ENCODE measurements at regions not wholly inside any gene's neighbourhood (a gene's known extent, or its start where the extent isn't known, plus 50 kb on each side); places are given as distances from the start of the nearest gene placed in this dataset.

DNA sequence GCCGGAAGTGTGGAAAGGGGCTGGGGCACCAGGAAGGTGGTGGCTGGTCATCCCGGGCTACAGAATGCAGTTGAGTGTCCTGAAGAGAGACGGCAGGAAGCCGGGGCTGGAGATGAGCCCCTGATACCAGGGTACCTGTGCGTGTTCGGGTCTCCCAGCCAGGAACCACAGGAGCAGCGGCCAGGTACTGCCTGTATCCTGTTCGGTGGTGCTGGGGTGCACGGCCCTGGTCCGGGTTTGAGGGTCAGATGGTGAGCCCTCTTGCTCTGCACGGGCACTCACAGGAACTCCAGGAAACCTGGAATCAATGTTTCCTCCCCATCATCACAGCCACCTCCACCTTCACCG lies 253.1 kb upstream of the B3GAT1 start:
- Histone ChIP-seq H3K9me3 (ENCODE audit: control insufficient read depth in 2 of 3, insufficient read depth in 1 of 3, low read length in 3 of 3) (peaks cover 0 to 4% (median 0%) of the 10 kb centered on the region in 3 donors), H3K9ac (ENCODE audit: low read length in 3 of 3) (no peak overlapping the region), H3K4me1 (ENCODE audit: control insufficient read depth in 2 of 3, insufficient read depth in 2 of 3, low read depth in 1 of 3, low read length in 3 of 3) (no peaks in the 10 kb centered on the region), H3K27me3 (ENCODE audit: control insufficient read depth, insufficient read depth, low read length) (no peaks in the 10 kb centered on the region), H3K36me3 (ENCODE audit: control insufficient read depth in 2 of 3, insufficient read depth in 3 of 3, low read length in 3 of 3) (no peaks in the 10 kb centered on the region), H3K4me3 (ENCODE audit: low read length in 3 of 3) (no peak overlapping the region), H3K27ac (ENCODE audit: low read depth in 2 of 2, low read length in 2 of 2) (no peak overlapping the region)
- TF ChIP-seq, protein P1, sequence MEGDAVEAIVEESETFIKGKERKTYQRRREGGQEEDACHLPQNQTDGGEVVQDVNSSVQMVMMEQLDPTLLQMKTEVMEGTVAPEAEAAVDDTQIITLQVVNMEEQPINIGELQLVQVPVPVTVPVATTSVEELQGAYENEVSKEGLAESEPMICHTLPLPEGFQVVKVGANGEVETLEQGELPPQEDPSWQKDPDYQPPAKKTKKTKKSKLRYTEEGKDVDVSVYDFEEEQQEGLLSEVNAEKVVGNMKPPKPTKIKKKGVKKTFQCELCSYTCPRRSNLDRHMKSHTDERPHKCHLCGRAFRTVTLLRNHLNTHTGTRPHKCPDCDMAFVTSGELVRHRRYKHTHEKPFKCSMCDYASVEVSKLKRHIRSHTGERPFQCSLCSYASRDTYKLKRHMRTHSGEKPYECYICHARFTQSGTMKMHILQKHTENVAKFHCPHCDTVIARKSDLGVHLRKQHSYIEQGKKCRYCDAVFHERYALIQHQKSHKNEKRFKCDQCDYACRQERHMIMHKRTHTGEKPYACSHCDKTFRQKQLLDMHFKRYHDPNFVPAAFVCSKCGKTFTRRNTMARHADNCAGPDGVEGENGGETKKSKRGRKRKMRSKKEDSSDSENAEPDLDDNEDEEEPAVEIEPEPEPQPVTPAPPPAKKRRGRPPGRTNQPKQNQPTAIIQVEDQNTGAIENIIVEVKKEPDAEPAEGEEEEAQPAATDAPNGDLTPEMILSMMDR (IDR thresholded peaks at IDR 0.05; ENCODE audit: borderline replicate concordance, extremely low read depth, insufficient read depth), result no peak
- no peak for FAIRE-seq
- peak in 1 of 5 donors; percentile 2 for DNase-seq
- intact Hi-C loops (cut with DNase I), result no loop called here

DNA sequence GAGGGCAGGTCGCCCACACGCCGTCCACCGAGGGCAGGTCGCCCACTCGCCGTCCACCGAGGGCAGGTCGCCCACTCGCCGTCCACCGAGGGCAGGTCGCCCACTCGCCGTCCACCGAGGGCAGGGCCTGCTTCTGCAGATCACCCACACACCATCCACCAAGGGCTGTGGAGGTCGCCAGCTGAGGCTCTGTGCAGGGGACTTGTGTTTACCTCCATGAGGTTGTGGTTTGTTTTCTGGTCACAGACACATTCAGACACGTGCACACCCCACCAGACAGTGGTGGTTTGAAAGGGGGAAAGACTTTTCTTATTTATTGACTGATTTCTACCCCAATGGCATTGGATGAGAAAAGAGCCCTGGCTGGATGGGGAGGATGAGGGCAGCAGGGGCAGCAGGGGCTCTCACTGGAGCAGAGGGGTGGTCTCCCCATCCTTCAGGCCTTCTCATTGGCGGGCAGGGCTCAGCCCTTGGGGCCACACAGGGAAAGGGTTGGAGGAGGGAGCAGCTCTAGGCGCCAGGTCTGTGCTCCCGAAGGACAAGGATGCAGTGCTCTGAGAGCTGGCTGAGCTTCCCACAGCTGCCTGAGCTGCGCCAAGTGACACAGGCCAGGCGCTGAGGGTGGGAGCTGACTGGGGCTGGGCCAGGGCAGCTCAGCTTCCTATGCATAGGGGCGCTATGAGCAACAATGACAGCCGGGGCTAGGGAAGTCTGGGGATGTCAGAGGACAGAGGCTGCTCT lies 252.6 kb upstream of the B3GAT1 start:
- FAIRE-seq, result no peak
- H3K27me3 ChIP-seq (ENCODE audit: control insufficient read depth, insufficient read depth, low read length), result no peaks in the 10 kb centered on the region
- no peak overlapping the region for H3K4me3 ChIP-seq (ENCODE audit: low read length in 3 of 3)
- intact Hi-C loops (cut with DNase I), result no loop called here
- no peaks in the 10 kb centered on the region for H3K4me1 ChIP-seq (ENCODE audit: control insufficient read depth in 2 of 3, insufficient read depth in 2 of 3, low read depth in 1 of 3, low read length in 3 of 3)
- peaks cover 0 to 4% (median 0%) of the 10 kb centered on the region in 3 donors for H3K9me3 ChIP-seq (ENCODE audit: control insufficient read depth in 2 of 3, insufficient read depth in 1 of 3, low read length in 3 of 3)
- TF ChIP-seq, protein P1 (IDR thresholded peaks at IDR 0.05; ENCODE audit: borderline replicate concordance, extremely low read depth, insufficient read depth), result no peak
- no peaks in the 10 kb centered on the region for H3K36me3 ChIP-seq (ENCODE audit: control insufficient read depth in 2 of 3, insufficient read depth in 3 of 3, low read length in 3 of 3)
- DNase-seq, result peak in 1 of 5 donors; percentile 8
- H3K9ac ChIP-seq (ENCODE audit: low read length in 3 of 3), result no peak overlapping the region
- no peak overlapping the region for H3K27ac ChIP-seq (ENCODE audit: low read depth in 2 of 2, low read length in 2 of 2)

DNA sequence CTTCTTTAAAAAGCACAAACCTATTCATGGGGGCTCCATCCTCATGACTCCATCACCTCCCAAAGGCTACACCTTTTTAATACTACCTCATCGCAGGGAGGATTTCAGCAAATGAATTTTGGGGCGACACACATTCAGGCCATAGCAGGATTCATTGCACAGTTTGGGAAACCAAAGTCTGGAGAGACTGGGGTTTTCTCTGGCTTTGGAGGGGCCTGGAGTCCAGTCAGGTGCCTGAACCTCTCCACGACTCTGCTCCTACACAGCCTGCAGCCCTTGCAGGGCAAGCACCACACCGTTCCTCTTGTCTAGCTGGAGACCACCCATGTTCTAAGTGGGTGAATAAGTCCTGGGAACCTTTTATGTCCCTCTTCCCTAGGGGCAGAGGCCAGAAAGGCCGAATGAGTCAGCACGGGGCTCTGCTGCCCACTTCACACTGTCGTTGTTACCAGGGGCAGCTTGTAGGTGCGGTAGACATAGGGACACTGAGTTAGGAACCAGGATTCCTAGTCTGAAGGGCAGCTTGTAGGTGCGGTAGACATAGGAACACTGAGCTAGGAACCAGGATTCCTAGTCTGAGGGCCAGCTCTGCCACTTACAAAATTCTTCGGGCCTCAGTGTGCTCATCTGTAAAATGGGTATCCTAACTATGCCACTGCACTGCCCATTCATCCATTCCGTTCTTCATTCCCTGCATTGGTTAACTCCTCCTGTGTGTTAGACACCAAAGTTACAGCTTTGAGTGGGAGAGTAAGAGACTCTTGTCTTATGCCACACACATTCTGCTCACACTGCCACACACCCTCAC lies 251.7 kb upstream of the B3GAT1 start:
- DNase-seq (peak in 1 of 5 donors; percentile 3), FAIRE-seq (no peak)
- H3K27ac ChIP-seq (ENCODE audit: low read depth in 2 of 2, low read length in 2 of 2), result no peak overlapping the region
- H3K4me1 ChIP-seq (ENCODE audit: control insufficient read depth in 2 of 3, insufficient read depth in 2 of 3, low read depth in 1 of 3, low read length in 3 of 3), result no peaks in the 10 kb centered on the region
- TF ChIP-seq, protein P1 (IDR thresholded peaks at IDR 0.05; ENCODE audit: borderline replicate concordance, extremely low read depth, insufficient read depth), result no peak
- H3K4me3 ChIP-seq (ENCODE audit: low read length in 3 of 3), result no peak overlapping the region
- intact Hi-C loops (cut with DNase I), result no loop called here
- H3K27me3 ChIP-seq (ENCODE audit: control insufficient read depth, insufficient read depth, low read length), result no peaks in the 10 kb centered on the region
- no peaks in the 10 kb centered on the region for H3K36me3 ChIP-seq (ENCODE audit: control insufficient read depth in 2 of 3, insufficient read depth in 3 of 3, low read length in 3 of 3)
- peaks cover 0 to 4% (median 0%) of the 10 kb centered on the region in 3 donors for H3K9me3 ChIP-seq (ENCODE audit: control insufficient read depth in 2 of 3, insufficient read depth in 1 of 3, low read length in 3 of 3)
- no peak overlapping the region for H3K9ac ChIP-seq (ENCODE audit: low read length in 3 of 3)
